Bronchial epithelial cell (primary cell): ENCODE measurements at regions not wholly inside any gene's neighbourhood (a gene's known extent, or its start where the extent isn't known, plus 50 kb on each side); places are given as distances from the start of the nearest gene placed in this dataset.
A peak's percentile ranks its signal among the peaks of the same experiment; 100 is the strongest.

Experiments used
- DNase-seq: peaks from one replicate; pipeline ENCODE4 v3.0.0-alpha.2; 2010; ENCODE audit warnings: low read depth
- FAIRE-seq: peaks from 2 replicates; lab custom pipeline; 2011; peaks lifted over from hg19 to GRCh38; lab: Jason Lieb, UNC
- H3K27me3 ChIP-seq: 2 replicates; pipeline ENCODE4 v1.5.1; 2011; ENCODE audit warnings: low read length; ENCODE audit not compliant: control insufficient read depth, insufficient read depth
- H3K36me3 ChIP-seq: 2 replicates; pipeline ENCODE4 v1.5.1; 2011; ENCODE audit warnings: low read length; ENCODE audit not compliant: control insufficient read depth, insufficient read depth
- H3K4me3 ChIP-seq: 2 replicates; pipeline ENCODE4 v1.5.1; 2011; ENCODE audit warnings: mild to moderate bottlenecking, low read depth, low read length, control low read depth
- TF ChIP-seq, protein P1 (sequence below): IDR thresholded peaks from 2 replicates; pipeline ENCODE4 v1.5.1; 2011; ENCODE audit warnings: mild to moderate bottlenecking, moderate library complexity, low read length, control low read depth, inconsistent platforms; ENCODE audit not compliant: insufficient read depth, severe bottlenecking

DNA sequence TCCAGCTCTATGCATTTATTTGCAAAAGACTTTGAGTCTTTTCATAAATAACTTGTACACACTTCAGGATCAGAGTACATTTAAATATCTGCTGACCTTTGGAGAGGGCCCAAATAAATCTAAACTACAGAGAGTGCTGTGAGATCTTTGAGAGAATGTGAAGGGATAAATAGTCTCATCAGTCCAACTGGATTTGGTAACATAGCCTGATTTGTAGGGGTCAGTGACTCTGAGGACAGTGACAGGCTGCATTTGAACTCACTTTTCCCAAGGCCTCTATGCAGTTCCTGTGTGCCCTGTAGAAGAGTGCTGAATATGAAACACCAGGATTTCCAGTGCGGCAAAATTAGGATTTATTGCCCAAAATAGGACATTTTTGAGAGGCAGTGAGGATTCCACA is 136.2 kb downstream of the ZPLD1 start:
- Histone ChIP-seq H3K36me3 (no peaks in the 10 kb centered on the region), H3K4me3 (no peak overlapping the region), H3K27me3 (no peaks in the 10 kb centered on the region)
- TF ChIP-seq, protein P1, sequence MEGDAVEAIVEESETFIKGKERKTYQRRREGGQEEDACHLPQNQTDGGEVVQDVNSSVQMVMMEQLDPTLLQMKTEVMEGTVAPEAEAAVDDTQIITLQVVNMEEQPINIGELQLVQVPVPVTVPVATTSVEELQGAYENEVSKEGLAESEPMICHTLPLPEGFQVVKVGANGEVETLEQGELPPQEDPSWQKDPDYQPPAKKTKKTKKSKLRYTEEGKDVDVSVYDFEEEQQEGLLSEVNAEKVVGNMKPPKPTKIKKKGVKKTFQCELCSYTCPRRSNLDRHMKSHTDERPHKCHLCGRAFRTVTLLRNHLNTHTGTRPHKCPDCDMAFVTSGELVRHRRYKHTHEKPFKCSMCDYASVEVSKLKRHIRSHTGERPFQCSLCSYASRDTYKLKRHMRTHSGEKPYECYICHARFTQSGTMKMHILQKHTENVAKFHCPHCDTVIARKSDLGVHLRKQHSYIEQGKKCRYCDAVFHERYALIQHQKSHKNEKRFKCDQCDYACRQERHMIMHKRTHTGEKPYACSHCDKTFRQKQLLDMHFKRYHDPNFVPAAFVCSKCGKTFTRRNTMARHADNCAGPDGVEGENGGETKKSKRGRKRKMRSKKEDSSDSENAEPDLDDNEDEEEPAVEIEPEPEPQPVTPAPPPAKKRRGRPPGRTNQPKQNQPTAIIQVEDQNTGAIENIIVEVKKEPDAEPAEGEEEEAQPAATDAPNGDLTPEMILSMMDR = no peak
- DNase-seq (no peak), FAIRE-seq (no peak)

DNA sequence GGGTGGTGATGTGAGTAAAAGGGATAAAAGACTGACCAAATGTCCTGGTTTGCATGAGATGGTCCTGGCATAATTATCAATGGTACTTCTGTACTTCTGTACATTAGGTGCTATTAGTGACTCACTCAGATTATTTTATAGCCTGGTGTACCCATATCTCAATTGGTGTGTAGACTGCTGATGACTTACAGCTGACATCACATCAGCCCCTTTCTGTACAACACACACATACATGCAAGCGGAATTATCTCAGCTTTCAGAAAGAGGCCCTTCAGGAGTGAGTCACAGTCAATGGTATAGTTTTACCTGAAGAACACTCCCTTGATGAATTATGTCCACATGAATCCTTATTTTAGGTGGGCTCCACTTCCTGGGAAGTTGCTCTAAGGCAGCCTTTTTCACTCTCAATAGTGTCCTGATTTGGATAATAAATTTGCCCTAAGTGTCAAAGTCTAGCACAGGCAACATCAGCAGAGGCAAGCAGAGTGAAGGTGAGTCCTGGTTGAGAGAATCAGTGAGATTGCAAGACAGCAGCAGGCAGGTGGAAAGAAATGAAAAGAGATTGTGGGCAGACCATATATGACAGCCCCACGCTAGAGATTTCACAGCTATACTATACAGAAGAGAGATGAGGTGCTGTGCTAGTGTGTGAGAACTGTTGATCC is 137.0 kb downstream of the ZPLD1 start:
- FAIRE-seq = no peak

DNA sequence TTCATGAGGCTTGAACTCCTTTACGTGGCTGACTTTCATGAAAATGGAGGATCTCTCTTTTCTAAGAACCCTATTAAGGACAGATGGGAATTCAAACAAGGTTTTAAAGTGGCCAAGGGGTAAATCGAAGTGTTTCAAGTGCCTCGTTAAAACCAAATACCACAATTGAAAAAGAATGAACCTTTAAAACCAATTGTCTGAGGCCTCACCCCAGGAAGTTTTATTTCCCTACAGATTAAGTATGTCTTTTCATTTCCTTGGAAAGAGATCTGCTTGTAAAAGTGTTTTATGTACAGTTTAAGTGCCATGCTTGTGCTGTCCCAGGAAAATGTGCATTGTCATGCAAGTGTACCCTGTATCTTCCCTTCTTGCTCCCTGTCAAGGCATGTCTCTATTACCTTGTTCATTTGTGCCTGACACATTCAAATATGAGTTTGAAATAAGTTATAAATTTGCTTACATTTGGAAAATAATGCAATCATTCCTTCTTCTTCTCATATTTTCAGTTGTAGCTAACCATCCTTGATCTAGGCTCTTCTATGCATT is 138.7 kb downstream of the ZPLD1 start:
- Histone ChIP-seq H3K27me3 (no peaks in the 10 kb centered on the region), H3K36me3 (no peaks in the 10 kb centered on the region), H3K4me3 (no peak overlapping the region)
- TF ChIP-seq, protein P1 = no peak
- FAIRE-seq (no peak), DNase-seq (no peak)

More for the DNA sequence above, 137.0 kb downstream of the ZPLD1 start:
- no peaks in the 10 kb centered on the region for H3K27me3 ChIP-seq
- peak; percentile 38 for DNase-seq
- H3K4me3 ChIP-seq = no peak overlapping the region
- TF ChIP-seq, protein P1 = no peak
- no peaks in the 10 kb centered on the region for H3K36me3 ChIP-seq

DNA sequence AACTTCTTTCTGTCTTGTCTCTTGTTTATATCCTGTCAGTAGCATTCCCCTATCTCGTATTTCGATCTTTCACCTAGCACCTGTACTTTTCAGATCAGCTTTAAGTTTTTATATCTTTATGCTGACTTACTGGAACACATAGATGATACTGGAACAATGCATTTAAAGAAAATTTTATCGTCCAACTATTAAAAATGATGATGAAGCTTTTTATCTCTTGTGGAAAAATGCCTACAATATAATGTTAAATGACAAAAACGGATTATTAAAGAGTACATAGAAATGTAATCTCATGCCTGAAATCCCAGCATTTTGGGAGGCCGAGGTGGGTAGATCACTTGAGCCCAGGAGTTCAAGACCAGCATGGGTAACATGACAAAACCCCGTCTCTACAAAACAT is 139.5 kb downstream of the ZPLD1 start:
- FAIRE-seq = no peak
- Histone ChIP-seq H3K4me3 (no peak overlapping the region), H3K27me3 (no peaks in the 10 kb centered on the region), H3K36me3 (no peaks in the 10 kb centered on the region)
- TF ChIP-seq, protein P1 = no peak
- no peak for DNase-seq

DNA sequence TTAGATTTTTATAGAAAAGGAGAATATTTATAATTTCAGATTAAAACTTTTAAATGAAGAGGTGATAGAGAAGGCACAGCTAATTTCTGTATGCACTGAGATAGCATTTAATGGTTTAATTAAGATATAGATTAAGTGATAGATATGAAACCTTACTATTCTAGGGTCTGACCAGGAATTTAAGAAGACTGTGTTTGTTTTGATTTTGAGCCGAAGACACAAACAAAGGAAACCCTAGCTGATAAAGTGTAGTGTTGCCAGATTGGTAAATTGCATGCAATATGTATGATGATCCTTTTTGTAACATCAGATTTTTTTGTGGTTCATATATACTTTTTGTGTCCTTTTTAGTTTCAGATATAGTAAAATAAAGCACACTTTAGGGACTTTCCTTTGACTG is 141.8 kb downstream of the ZPLD1 start:
- Histone ChIP-seq H3K4me3 (no peak overlapping the region), H3K27me3 (no peaks in the 10 kb centered on the region), H3K36me3 (no peaks in the 10 kb centered on the region)
- no peak for DNase-seq
- TF ChIP-seq, protein P1 = no peak
- FAIRE-seq = no peak
